K562 (cell line): ENCODE measurements at regions not wholly inside any gene's neighbourhood (a gene's known extent, or its start where the extent isn't known, plus 50 kb on each side); places are given as distances from the start of the nearest gene placed in this dataset.

ENCODE experiments used
- ATAC-seq: fragments of 200-7000 bp; cut with Tn5 transposase; 3 replicates; pipeline ENCODE4 v1.9.1; 2020; ENCODE audit warnings: moderate library complexity
- BruUV-seq: library from RNA; stranded (reverse); fragments of 400-500 nt; replicated peaks from 2 replicates; lab custom pipeline; 2021; lab: Mats Ljungman, UMichigan
- CTCF ChIA-PET: fragments of 300-600 bp; formaldehyde crosslinking; extraction: SDS; loops from one replicate; lab custom pipeline; 2021; ENCODE audit warnings: low intra/inter-chr PET ratio; lab: Yijun Ruan, JAX
- POLR2A ChIA-PET: fragments of 300-600, 350-650 bp; sonication (Branson Sonifier 250); formaldehyde crosslinking; extraction: SDS; loops from one replicate; lab custom pipeline; 2021; ENCODE audit warnings: antibody characterized with exemption, inconsistent platforms; lab: Yijun Ruan, JAX
- DNase-seq, 4 experiments: peaks; one replicate each; pipeline versions ENCODE4 v3.0.0 to v3.0.0-alpha.2; 2011 to 2018; ENCODE audit warnings: low spot score in 3 of 4, mixed read lengths in 3 of 4; ENCODE audit errors: extremely low read depth in 1 of 4
- FAIRE-seq: peaks from 2 replicates; lab custom pipeline; 2011; peaks lifted over from hg19 to GRCh38; lab: Jason Lieb, UNC
- H2AFZ ChIP-seq: 2 replicates; pipeline ENCODE4 v1.6.0; 2011; ENCODE audit warnings: low read depth, low read length, control low read depth, inconsistent platforms
- H3K27ac ChIP-seq: fragments of 200-600 bp; 3 replicates; pipeline ENCODE4 v1.8.0; 2011; ENCODE audit warnings: low read depth, mild to moderate bottlenecking, control low read depth, inconsistent platforms, low read length, moderate library complexity, mixed read lengths; ENCODE audit errors: extremely low read depth
- H3K27me3 ChIP-seq, 2 experiments: fragments of 300-600 bp in 1 of 2; 2 replicates in 1 of 2; 3 replicates in 1 of 2; pipeline versions ENCODE4 v1.6.0 to v1.8.0; 2011; ENCODE audit warnings: inconsistent platforms in 2 of 2, low read length in 2 of 2, mild to moderate bottlenecking in 1 of 2, mixed read lengths in 1 of 2, moderate library complexity in 1 of 2; ENCODE audit not compliant: control insufficient read depth in 2 of 2, insufficient read depth in 2 of 2
- H3K36me3 ChIP-seq: fragments of 300-600 bp; 3 replicates; pipeline ENCODE4 v1.8.0; 2011; ENCODE audit warnings: mild to moderate bottlenecking, low read length, inconsistent platforms; ENCODE audit not compliant: control insufficient read depth, insufficient read depth
- H3K4me1 ChIP-seq, 2 experiments: fragments of 200-600 bp in 1 of 2; replicated peaks in 1 of 2; 2 replicates in 1 of 2; 3 replicates in 1 of 2; pipeline versions ENCODE4 v1.5.1 to v1.8.0; 2011; ENCODE audit warnings: inconsistent platforms in 2 of 2, low read length in 2 of 2, mild to moderate bottlenecking in 1 of 2, mixed read lengths in 1 of 2, moderate library complexity in 1 of 2; ENCODE audit not compliant: control insufficient read depth in 2 of 2, insufficient read depth in 2 of 2
- H3K4me2 ChIP-seq: 2 replicates; pipeline ENCODE4 v1.6.1; 2011; ENCODE audit warnings: low read length, control low read depth, inconsistent platforms, mixed read lengths; ENCODE audit not compliant: insufficient read depth
- H3K4me3 ChIP-seq: fragments of 200-600 bp; sonication (generic), shearing (Covaris generic); 2 replicates; pipeline ENCODE4 v1.5.1; 2016; ENCODE audit warnings: control low read depth, inconsistent platforms
- H3K79me2 ChIP-seq: fragments of 200-600 bp; 3 replicates; pipeline ENCODE4 v1.8.0; 2011; ENCODE audit warnings: low read length, inconsistent platforms; ENCODE audit not compliant: control insufficient read depth, insufficient read depth
- H3K9ac ChIP-seq, 2 experiments: 2 replicates each; pipeline versions ENCODE4 v1.6.0 to v1.6.1; 2011; ENCODE audit warnings: low read depth in 2 of 2, low read length in 2 of 2, control low read depth in 1 of 2, inconsistent platforms in 1 of 2, mild to moderate bottlenecking in 1 of 2, mixed read lengths in 1 of 2; ENCODE audit not compliant: insufficient read depth in 1 of 2
- H3K9me1 ChIP-seq: one replicate; pipeline ENCODE4 v1.6.0; 2011; ENCODE audit warnings: inconsistent platforms, mild to moderate bottlenecking, low read length, moderate library complexity; ENCODE audit not compliant: control insufficient read depth, insufficient read depth
- H3K9me3 ChIP-seq: replicated peaks from 2 replicates; pipeline ENCODE4 v1.5.1; 2011; ENCODE audit warnings: low read depth, low read length, inconsistent platforms; ENCODE audit not compliant: control insufficient read depth, insufficient read depth
- H4K20me1 ChIP-seq: replicated peaks from 2 replicates; pipeline ENCODE4 v1.6.1; 2011; ENCODE audit warnings: low read length, inconsistent platforms, mixed read lengths; ENCODE audit not compliant: control insufficient read depth, insufficient read depth
- BCOR ChIP-seq: fragments of 450-650 bp; IDR thresholded peaks from 2 replicates; pipeline ENCODE4 v1.6.1; 2016
- FUS ChIP-seq: fragments of 200-400 bp; formaldehyde crosslinking; optimal IDR thresholded peaks from 2 replicates; pipeline ENCODE3; 2017; ENCODE audit warnings: low read depth, low read length
- LARP7 ChIP-seq: fragments of 450-650 bp; IDR thresholded peaks from 2 replicates; pipeline ENCODE4 v1.6.1; 2016
- LCOR ChIP-seq: sonication (generic); formaldehyde crosslinking; IDR thresholded peaks from 2 replicates; pipeline ENCODE4 v1.8.0; 2022; ENCODE audit warnings: mild to moderate bottlenecking, missing genetic modification reagents
- MTA2 ChIP-seq: fragments of 450-650 bp; IDR thresholded peaks from 2 replicates; pipeline ENCODE4 v1.6.1; 2016; ENCODE audit warnings: low read depth
- NEUROD1 ChIP-seq: fragments of 150-350 bp; IDR thresholded peaks from 2 replicates; pipeline ENCODE4 v1.6.1; 2014; ENCODE audit warnings: borderline replicate concordance, low read length, low read depth; ENCODE audit not compliant: partially characterized antibody
- NONO ChIP-seq, 2 experiments: fragments of 200-400 bp in 1 of 2; fragments of 450-650 bp in 1 of 2; formaldehyde crosslinking in 1 of 2; IDR thresholded peaks; 2 replicates each; pipeline ENCODE4 v1.6.1; 2017; ENCODE audit warnings: low read depth in 2 of 2, mild to moderate bottlenecking in 2 of 2, moderate library complexity in 2 of 2, low read length in 1 of 2
- RBM34 ChIP-seq: fragments of 200-400 bp; formaldehyde crosslinking; IDR thresholded peaks from 2 replicates; pipeline ENCODE4 v1.6.1; 2018; ENCODE audit warnings: low read length, borderline replicate concordance; ENCODE audit not compliant: insufficient read depth
- TSHZ1 ChIP-seq: fragments of 250-450 bp; sonication (Bioruptor Pico); IDR thresholded peaks from 2 replicates; pipeline ENCODE4 v1.4.0; 2020; ENCODE audit warnings: mild to moderate bottlenecking, moderate library complexity
- ZBTB5 ChIP-seq: fragments of 450-650 bp; IDR thresholded peaks from 2 replicates; pipeline ENCODE4 v1.6.1; 2017; ENCODE audit warnings: antibody characterized with exemption
- ZNF507 ChIP-seq: conservative IDR thresholded peaks from 2 replicates; pipeline ENCODE4 v1.6.1; 2017; ENCODE audit warnings: missing genetic modification characterization, missing compliant biosample characterization
- WGBS: fragments of 100-300 bp; shearing (Covaris generic); methylation state at CpG from one replicate; pipeline ENCODE4 v1.1.6; 2016; ENCODE audit warnings: low coverage, mixed read lengths; ENCODE audit not compliant: insufficient coverage; ENCODE audit errors: missing lambda C conversion rate; 5-methylcytosine and 5-hydroxymethylcytosine counted together
- in situ Hi-C: fragments of 300-500 bp; cut with MboI; formaldehyde crosslinking; loops from 4 replicates; pipeline ENCODE4 v1.15.0; 2018; ENCODE audit warnings: inconsistent platforms, mixed read lengths
- intact Hi-C: fragments of 100-400 bp; cut with micrococcal nuclease; formaldehyde crosslinking; loops from 2 replicates; pipeline ENCODE4 v1.14.2; 2022

- H3K79me2 ChIP-seq: no peaks in the 10 kb centered on the region
- no peak overlapping the region for H3K27ac ChIP-seq
- TF ChIP-seq MTA2 (no peak), FUS (no peak), BCOR (no peak), TSHZ1 (no peak), LCOR (CRISPR knock-in tag) (no peak), LARP7 (no peak), RBM34 (no peak), NEUROD1 (no peak), ZBTB5 (no peak), ZNF507 (tag) (no peak), NONO (IDR thresholded peaks at IDR 0.05; ENCODE audit: low read depth in 2 of 2, low read length in 1 of 2) (no peak)
- no peak overlapping the region for H2AFZ ChIP-seq
- H3K9ac ChIP-seq: no peak overlapping the region
- POLR2A ChIA-PET: no interaction called here
- no peaks in the 10 kb centered on the region for H3K27me3 ChIP-seq
- H4K20me1 ChIP-seq: no peaks in the 10 kb centered on the region
- DNase-seq (no peak), FAIRE-seq (no peak), ATAC-seq (no peak)
- intact Hi-C loops: no loop called here
- no peaks in the 10 kb centered on the region for H3K36me3 ChIP-seq
- BruUV-seq: no TSS peak
- no peaks in the 10 kb centered on the region for H3K4me1 ChIP-seq
- no peak overlapping the region for H3K4me3 ChIP-seq
- in situ Hi-C loops: no loop called here
- H3K9me1 ChIP-seq: no peaks in the 10 kb centered on the region
- no peaks in the 10 kb centered on the region for H3K9me3 ChIP-seq
- no peak overlapping the region for H3K4me2 ChIP-seq
- CTCF ChIA-PET: no interaction called here
- WGBS: 0% methylated on average over 1 of the region's 2 CpGs
Measured at GRCh38 chr3:88312256-88312655, 162.5 kb downstream of the C3orf38 start.
